ENCODE measurements at regions not wholly inside any gene's neighbourhood (a gene's known extent, or its start where the extent isn't known, plus 50 kb on each side); places are given as distances from the start of the nearest gene placed in this dataset.

- no peak for DNase-seq (ENCODE audit: low read depth in 3 of 3)
Measured at GRCh38 chr9:85428230-85428629, 313.5 kb downstream of the AGTPBP1 start.

GRCh38 chr9:85427772-85428171 is 314.0 kb downstream of the AGTPBP1 start:
- DNase-seq (ENCODE audit: low read depth in 3 of 3) = no peak

GRCh38 chr9:85425153-85425611 is 316.6 kb downstream of the AGTPBP1 start:
- peak; percentile 6 to 36 (median 34) for DNase-seq (ENCODE audit: low read depth in 3 of 3)

GRCh38 chr9:85423422-85423821 is 318.3 kb downstream of the AGTPBP1 start:
- DNase-seq (ENCODE audit: low read depth in 3 of 3) = no peak

GRCh38 chr9:85421641-85422040 is 320.1 kb downstream of the AGTPBP1 start:
- DNase-seq (ENCODE audit: low read depth in 3 of 3) = no peak

- no peak for DNase-seq (ENCODE audit: low read depth in 3 of 3)
Measured at GRCh38 chr9:85420750-85421149, 321.0 kb downstream of the AGTPBP1 start.

GRCh38 chr9:85417674-85418073 is 324.1 kb downstream of the AGTPBP1 start:
- no peak for DNase-seq (ENCODE audit: low read depth in 3 of 3)

GRCh38 chr9:85416715-85417114 is 325.0 kb downstream of the AGTPBP1 start:
- DNase-seq (ENCODE audit: low read depth in 3 of 3) = no peak

- no peak for DNase-seq (ENCODE audit: low read depth in 3 of 3)
Measured at GRCh38 chr9:85414390-85414789, 327.4 kb downstream of the AGTPBP1 start.

GRCh38 chr9:85408494-85408893 is 333.3 kb downstream of the AGTPBP1 start:
- DNase-seq (ENCODE audit: low read depth in 3 of 3) = no peak

GRCh38 chr9:85405566-85405950 is 336.2 kb downstream of the AGTPBP1 start:
- DNase-seq (ENCODE audit: low read depth in 3 of 3) = no peak

GRCh38 chr9:85404911-85405565 is 336.7 kb downstream of the AGTPBP1 start:
- no peak for DNase-seq (ENCODE audit: low read depth in 3 of 3)

- DNase-seq (ENCODE audit: low read depth in 3 of 3) = no peak
Measured at GRCh38 chr9:85402551-85402950, 339.2 kb downstream of the AGTPBP1 start.

GRCh38 chr9:85401998-85402397 is 339.8 kb downstream of the AGTPBP1 start:
- no peak for DNase-seq (ENCODE audit: low read depth in 3 of 3)

GRCh38 chr9:85397005-85397404 is 344.7 kb downstream of the AGTPBP1 start:
- no peak for DNase-seq (ENCODE audit: low read depth in 3 of 3)

GRCh38 chr9:85392260-85392659 is 349.5 kb downstream of the AGTPBP1 start:
- DNase-seq (ENCODE audit: low read depth in 3 of 3) = no peak

GRCh38 chr9:85377731-85378289 is 363.9 kb downstream of the AGTPBP1 start:
- no peak for DNase-seq (ENCODE audit: low read depth in 3 of 3)

- no peak for DNase-seq (ENCODE audit: low read depth in 3 of 3)
Measured at GRCh38 chr9:85368781-85369180, 373.0 kb downstream of the AGTPBP1 start.

- DNase-seq (ENCODE audit: low read depth in 3 of 3) = no peak
Measured at GRCh38 chr9:85359161-85359560, 382.6 kb downstream of the AGTPBP1 start.

GRCh38 chr9:85349046-85349445 is 392.7 kb downstream of the AGTPBP1 start:
- DNase-seq (ENCODE audit: low read depth in 3 of 3) = no peak

GRCh38 chr9:85347541-85347940 is 394.2 kb downstream of the AGTPBP1 start:
- no peak for DNase-seq (ENCODE audit: low read depth in 3 of 3)

GRCh38 chr9:85344901-85345300 is 396.9 kb downstream of the AGTPBP1 start:
- no peak for DNase-seq (ENCODE audit: low read depth in 3 of 3)

- no peak for DNase-seq (ENCODE audit: low read depth in 3 of 3)
Measured at GRCh38 chr9:85339338-85339737, 402.4 kb downstream of the AGTPBP1 start.

GRCh38 chr9:85334228-85334627 is 407.5 kb downstream of the AGTPBP1 start:
- no peak for DNase-seq (ENCODE audit: low read depth in 3 of 3)
